ENCODE measurements at regions not wholly inside any gene's neighbourhood (a gene's known extent, or its start where the extent isn't known, plus 50 kb on each side); places are given as distances from the start of the nearest gene placed in this dataset.

GRCh38 chr1:36737767-36738166 is 255.1 kb upstream of the CSF3R start:
- H3K4me1 ChIP-seq = no peaks in the 10 kb centered on the region
- H3K4me3 ChIP-seq = no peak overlapping the region
- peaks cover 3% of the 10 kb centered on the region for H3K9me3 ChIP-seq
- DNase-seq (no peak), ATAC-seq (no peak)
- H3K27ac ChIP-seq = no peak overlapping the region
- TF ChIP-seq CTCF (IDR thresholded peaks at IDR 0.05) = no peak
- intact Hi-C loops (cut with DNase I) = no loop called here
- H3K36me3 ChIP-seq = no peaks in the 10 kb centered on the region
- peaks cover 28% of the 10 kb centered on the region for H3K27me3 ChIP-seq (ENCODE audit: low read depth)

- Histone ChIP-seq H3K4me3 (no peak overlapping the region), H3K9me3 (peaks cover 3% of the 10 kb centered on the region), H3K27ac (no peak overlapping the region), H3K4me1 (no peaks in the 10 kb centered on the region), H3K36me3 (no peaks in the 10 kb centered on the region), H3K27me3 (ENCODE audit: low read depth) (peaks cover 28% of the 10 kb centered on the region)
- DNase-seq (no peak), ATAC-seq (no peak)
- intact Hi-C loops (cut with DNase I) = no loop called here
- TF ChIP-seq CTCF (IDR thresholded peaks at IDR 0.05) = no peak
These were observed 254.4 kb upstream of the CSF3R start for GRCh38 chr1:36737038-36737555.

GRCh38 chr1:36735939-36736730 is 253.4 kb upstream of the CSF3R start:
- peaks cover 33% of the 10 kb centered on the region for H3K27me3 ChIP-seq (ENCODE audit: low read depth)
- no peak overlapping the region for H3K27ac ChIP-seq
- no peak overlapping the region for H3K4me3 ChIP-seq
- intact Hi-C loops (cut with DNase I) = no loop called here
- peaks cover 2% of the 10 kb centered on the region for H3K9me3 ChIP-seq
- ATAC-seq (no peak), DNase-seq (no peak)
- no peaks in the 10 kb centered on the region for H3K4me1 ChIP-seq
- no peak for TF ChIP-seq CTCF (IDR thresholded peaks at IDR 0.05)
- no peaks in the 10 kb centered on the region for H3K36me3 ChIP-seq

GRCh38 chr1:36735436-36735835 is 252.7 kb upstream of the CSF3R start:
- TF ChIP-seq CTCF (IDR thresholded peaks at IDR 0.05) = no peak
- no peak for DNase-seq
- Histone ChIP-seq H3K9me3 (no peaks in the 10 kb centered on the region), H3K36me3 (no peaks in the 10 kb centered on the region), H3K27me3 (ENCODE audit: low read depth) (peaks cover 35% of the 10 kb centered on the region), H3K27ac (no peak overlapping the region), H3K4me3 (no peak overlapping the region), H3K4me1 (no peaks in the 10 kb centered on the region)
- intact Hi-C loops (cut with DNase I) = no loop called here
- ATAC-seq = no peak

- peaks cover 30% of the 10 kb centered on the region for H3K27me3 ChIP-seq (ENCODE audit: low read depth)
- ATAC-seq = no peak
- intact Hi-C loops (cut with DNase I) = no loop called here
These were observed 251.6 kb upstream of the CSF3R start for GRCh38 chr1:36734356-36734755.

More at GRCh38 chr1:36734356-36734755, 251.6 kb upstream of the CSF3R start:
- no peak for TF ChIP-seq CTCF (IDR thresholded peaks at IDR 0.05)
- H3K9me3 ChIP-seq = no peaks in the 10 kb centered on the region
- no peak overlapping the region for H3K4me3 ChIP-seq
- no peak for DNase-seq
- no peaks in the 10 kb centered on the region for H3K36me3 ChIP-seq
- H3K27ac ChIP-seq = no peak overlapping the region
- no peaks in the 10 kb centered on the region for H3K4me1 ChIP-seq

Data from lower lobe of right lung (tissue), 2 donors.